ENCODE measurements at regions not wholly inside any gene's neighbourhood (a gene's known extent, or its start where the extent isn't known, plus 50 kb on each side); places are given as distances from the start of the nearest gene placed in this dataset.

- no peaks in the 10 kb centered on the region for H3K9me3 ChIP-seq (ENCODE audit: control insufficient read depth, low read depth, low read length)
- WGBS (ENCODE audit: extremely low coverage, insufficient read length, low lambda C conversion rate): no CpG with 5 or more reads among the region's 4 CpGs
Observed at GRCh38 chr4:77446601-77447000, 159.0 kb upstream of the CXCL13 start.

More at GRCh38 chr4:77446601-77447000, 159.0 kb upstream of the CXCL13 start:
- no peak overlapping the region for H4K5ac ChIP-seq (ENCODE audit: insufficient read length, low read depth, low read length)
- Mint-ChIP-seq H3K4me1 (0 out of 4 replicates have a peak, but pooled peaks cover 0 to 3% of the 10 kb centered on the region in 2 experiments), H3K27me3 (ENCODE audit: low read depth) (peaks cover 3% of the 10 kb centered on the region), H3K36me3 (ENCODE audit: insufficient read depth in 1 of 3, low read depth in 3 of 3) (no peaks in the 10 kb centered on the region), H3K27ac (no peak overlapping the region), H3K4me3 (no peak overlapping the region), H3K9me3 (no peaks in the 10 kb centered on the region)
- H3K27me3 ChIP-seq (ENCODE audit: insufficient read depth, low read length): no peaks in the 10 kb centered on the region
- H3K4me2 ChIP-seq (ENCODE audit: insufficient read depth, insufficient read length, low read length): no peak overlapping the region
- no peak overlapping the region for H2BK20ac ChIP-seq (ENCODE audit: low read depth, low read length, poor library complexity, severe bottlenecking)
- H3K4me1 ChIP-seq (ENCODE audit: insufficient read depth, low read length): no peaks in the 10 kb centered on the region
- H3T11ph ChIP-seq (ENCODE audit: low read length): no peak overlapping the region
- no peak overlapping the region for H3K56ac ChIP-seq (ENCODE audit: insufficient read length, low read depth, low read length)
- no peaks in the 10 kb centered on the region for H3K23me2 ChIP-seq (ENCODE audit: insufficient read length, low read depth, low read length, poor library complexity, severe bottlenecking)
- H3K27ac ChIP-seq (ENCODE audit: insufficient read length, low read depth, low read length): no peak overlapping the region
- no peak overlapping the region for H2AK5ac ChIP-seq (ENCODE audit: insufficient read length, low read length)
- no peak overlapping the region for H2BK5ac ChIP-seq (ENCODE audit: insufficient read length, low read length)
- H3K9ac ChIP-seq (ENCODE audit: extremely low read depth, insufficient read length, low read length): no peak overlapping the region
- DNase-seq: no peak
- H3K18ac ChIP-seq (ENCODE audit: insufficient read length, low read depth, low read length): no peak overlapping the region
- no peaks in the 10 kb centered on the region for H3K79me2 ChIP-seq (ENCODE audit: insufficient read depth, low read length)
- H3K14ac ChIP-seq (ENCODE audit: insufficient read depth, low read length): no peak overlapping the region
- H4K8ac ChIP-seq (replicated peaks; ENCODE audit: insufficient read length, low read depth, low read length): no peak overlapping the region
- no peak overlapping the region for H2BK15ac ChIP-seq (ENCODE audit: low read depth, low read length)
- H3K79me1 ChIP-seq (ENCODE audit: insufficient read depth, low read depth, low read length, poor library complexity, severe bottlenecking): no peaks in the 10 kb centered on the region
- H4K91ac ChIP-seq (ENCODE audit: insufficient read length, low read depth, low read length): no peak overlapping the region
- no peaks in the 10 kb centered on the region for H4K20me1 ChIP-seq (ENCODE audit: control insufficient read depth, insufficient read depth, insufficient read length)
- H3K4ac ChIP-seq (ENCODE audit: low read depth, low read length): no peak overlapping the region
- H2BK120ac ChIP-seq (ENCODE audit: low read depth, low read length, poor library complexity, severe bottlenecking): no peak overlapping the region
- H2BK12ac ChIP-seq (ENCODE audit: insufficient read length, low read depth, low read length): no peak overlapping the region
- no peak overlapping the region for H3K23ac ChIP-seq (ENCODE audit: insufficient read length, low read depth, low read length)
- TF ChIP-seq, protein P1, sequence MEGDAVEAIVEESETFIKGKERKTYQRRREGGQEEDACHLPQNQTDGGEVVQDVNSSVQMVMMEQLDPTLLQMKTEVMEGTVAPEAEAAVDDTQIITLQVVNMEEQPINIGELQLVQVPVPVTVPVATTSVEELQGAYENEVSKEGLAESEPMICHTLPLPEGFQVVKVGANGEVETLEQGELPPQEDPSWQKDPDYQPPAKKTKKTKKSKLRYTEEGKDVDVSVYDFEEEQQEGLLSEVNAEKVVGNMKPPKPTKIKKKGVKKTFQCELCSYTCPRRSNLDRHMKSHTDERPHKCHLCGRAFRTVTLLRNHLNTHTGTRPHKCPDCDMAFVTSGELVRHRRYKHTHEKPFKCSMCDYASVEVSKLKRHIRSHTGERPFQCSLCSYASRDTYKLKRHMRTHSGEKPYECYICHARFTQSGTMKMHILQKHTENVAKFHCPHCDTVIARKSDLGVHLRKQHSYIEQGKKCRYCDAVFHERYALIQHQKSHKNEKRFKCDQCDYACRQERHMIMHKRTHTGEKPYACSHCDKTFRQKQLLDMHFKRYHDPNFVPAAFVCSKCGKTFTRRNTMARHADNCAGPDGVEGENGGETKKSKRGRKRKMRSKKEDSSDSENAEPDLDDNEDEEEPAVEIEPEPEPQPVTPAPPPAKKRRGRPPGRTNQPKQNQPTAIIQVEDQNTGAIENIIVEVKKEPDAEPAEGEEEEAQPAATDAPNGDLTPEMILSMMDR (conservative IDR thresholded peaks at IDR 0.05): no peak
- no peak overlapping the region for H2AFZ ChIP-seq (ENCODE audit: low read length)
